Keratinocyte (primary cell): ENCODE measurements at regions not wholly inside any gene's neighbourhood (a gene's known extent, or its start where the extent isn't known, plus 50 kb on each side); places are given as distances from the start of the nearest gene placed in this dataset.

Experiments used
- CTCF ChIP-seq, 3 experiments: IDR thresholded peaks in 1 of 3; conservative IDR thresholded peaks in 1 of 3; optimal IDR thresholded peaks in 1 of 3; 2 replicates in 2 of 3; 3 replicates in 1 of 3; pipeline versions ENCODE3 to v1.5.1; 2011; ENCODE audit warnings: low read length in 3 of 3, mild to moderate bottlenecking in 3 of 3, moderate library complexity in 2 of 3, control low read depth in 1 of 3, inconsistent platforms in 1 of 3; ENCODE audit not compliant: insufficient read depth in 2 of 3; ENCODE audit errors: extremely low read depth in 1 of 3
- EZH2 ChIP-seq: IDR thresholded peaks from one replicate; pipeline ENCODE4 v1.6.1; 2012; ENCODE audit warnings: inconsistent platforms, mild to moderate bottlenecking, low read length, moderate library complexity

- no peak for TF ChIP-seq CTCF (optimal IDR thresholded peaks at IDR 0.05 in 1 of 3, IDR thresholded peaks at IDR 0.05 in 1 of 3, conservative IDR thresholded peaks at IDR 0.05 in 1 of 3; ENCODE audit: extremely low read depth in 1 of 3, insufficient read depth in 2 of 3, low read length in 3 of 3)
- no peak for TF ChIP-seq EZH2
Measured at GRCh38 chr1:8213136-8213535, 104.8 kb upstream of the SLC45A1 start.
